Endothelial cell of umbilical vein (primary cell): ENCODE measurements at regions not wholly inside any gene's neighbourhood (a gene's known extent, or its start where the extent isn't known, plus 50 kb on each side); places are given as distances from the start of the nearest gene placed in this dataset.

Experiments used
- EZH2 ChIP-seq: IDR thresholded peaks from 2 replicates; pipeline ENCODE4 v1.6.1; 2012; ENCODE audit warnings: borderline replicate concordance, low read depth, mild to moderate bottlenecking, moderate library complexity, low read length, inconsistent platforms; ENCODE audit not compliant: severe bottlenecking
- MYC ChIP-seq: IDR thresholded peaks from one replicate; pipeline ENCODE4 v1.6.1; 2011; ENCODE audit warnings: mild to moderate bottlenecking, low read depth, low read length
- TF ChIP-seq, protein P1 (sequence below), 2 donors: IDR thresholded peaks; 1 replicate in 1 of 2; 2 replicates in 1 of 2; pipeline ENCODE4 v1.5.1; 2011; ENCODE audit warnings: low read length in 2 of 2, mild to moderate bottlenecking in 2 of 2, moderate library complexity in 2 of 2, control low read depth in 1 of 2, inconsistent platforms in 1 of 2, low read depth in 1 of 2; ENCODE audit not compliant: insufficient read depth in 1 of 2; ENCODE audit errors: extremely low read depth in 1 of 2

DNA sequence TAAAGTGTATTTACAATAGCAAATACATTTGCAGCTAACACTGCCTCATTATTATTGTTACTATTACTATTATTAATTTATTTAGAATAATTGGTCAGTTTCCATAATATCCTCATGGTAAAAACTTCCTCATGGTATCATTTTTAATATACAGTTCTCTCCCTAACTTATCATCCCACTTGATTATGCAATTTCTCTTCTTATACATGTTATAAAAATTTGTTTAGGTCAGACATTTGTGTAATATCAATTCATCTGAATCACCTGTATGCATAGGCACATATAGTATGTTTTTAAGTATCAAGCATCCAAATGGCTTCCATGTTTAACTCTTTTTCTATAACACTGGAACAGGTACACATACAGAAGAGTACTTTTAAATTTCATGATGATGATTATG lies 210.8 kb upstream of the STARD13 start:
- TF ChIP-seq EZH2 (no peak), MYC (no peak)
- TF ChIP-seq, protein P1, sequence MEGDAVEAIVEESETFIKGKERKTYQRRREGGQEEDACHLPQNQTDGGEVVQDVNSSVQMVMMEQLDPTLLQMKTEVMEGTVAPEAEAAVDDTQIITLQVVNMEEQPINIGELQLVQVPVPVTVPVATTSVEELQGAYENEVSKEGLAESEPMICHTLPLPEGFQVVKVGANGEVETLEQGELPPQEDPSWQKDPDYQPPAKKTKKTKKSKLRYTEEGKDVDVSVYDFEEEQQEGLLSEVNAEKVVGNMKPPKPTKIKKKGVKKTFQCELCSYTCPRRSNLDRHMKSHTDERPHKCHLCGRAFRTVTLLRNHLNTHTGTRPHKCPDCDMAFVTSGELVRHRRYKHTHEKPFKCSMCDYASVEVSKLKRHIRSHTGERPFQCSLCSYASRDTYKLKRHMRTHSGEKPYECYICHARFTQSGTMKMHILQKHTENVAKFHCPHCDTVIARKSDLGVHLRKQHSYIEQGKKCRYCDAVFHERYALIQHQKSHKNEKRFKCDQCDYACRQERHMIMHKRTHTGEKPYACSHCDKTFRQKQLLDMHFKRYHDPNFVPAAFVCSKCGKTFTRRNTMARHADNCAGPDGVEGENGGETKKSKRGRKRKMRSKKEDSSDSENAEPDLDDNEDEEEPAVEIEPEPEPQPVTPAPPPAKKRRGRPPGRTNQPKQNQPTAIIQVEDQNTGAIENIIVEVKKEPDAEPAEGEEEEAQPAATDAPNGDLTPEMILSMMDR (IDR thresholded peaks at IDR 0.05; ENCODE audit: extremely low read depth in 1 of 2, insufficient read depth in 1 of 2, low read depth in 1 of 2, low read length in 2 of 2): no peak
